ENCODE measurements at regions not wholly inside any gene's neighbourhood (a gene's known extent, or its start where the extent isn't known, plus 50 kb on each side); places are given as distances from the start of the nearest gene placed in this dataset.

DNA sequence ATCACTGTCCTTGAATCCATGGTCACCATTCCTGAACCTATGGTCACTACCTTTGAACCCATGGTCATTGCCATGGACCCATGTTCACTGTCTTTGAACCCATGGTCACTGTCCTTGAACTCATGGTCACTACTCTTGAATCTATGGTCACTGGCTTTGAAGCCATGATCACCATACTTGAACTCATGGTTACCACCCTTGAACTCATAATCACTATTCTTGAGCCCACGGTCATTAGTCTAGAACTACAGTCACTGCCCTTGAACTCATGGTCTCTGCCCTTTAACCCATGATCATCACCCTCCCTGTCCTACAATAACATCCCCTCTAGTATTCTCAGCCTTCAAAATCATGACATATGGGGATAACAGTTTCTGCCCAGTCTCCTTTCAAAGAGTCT lies 270.5 kb downstream of the CXCL12 start:
- TF ChIP-seq, protein P1, sequence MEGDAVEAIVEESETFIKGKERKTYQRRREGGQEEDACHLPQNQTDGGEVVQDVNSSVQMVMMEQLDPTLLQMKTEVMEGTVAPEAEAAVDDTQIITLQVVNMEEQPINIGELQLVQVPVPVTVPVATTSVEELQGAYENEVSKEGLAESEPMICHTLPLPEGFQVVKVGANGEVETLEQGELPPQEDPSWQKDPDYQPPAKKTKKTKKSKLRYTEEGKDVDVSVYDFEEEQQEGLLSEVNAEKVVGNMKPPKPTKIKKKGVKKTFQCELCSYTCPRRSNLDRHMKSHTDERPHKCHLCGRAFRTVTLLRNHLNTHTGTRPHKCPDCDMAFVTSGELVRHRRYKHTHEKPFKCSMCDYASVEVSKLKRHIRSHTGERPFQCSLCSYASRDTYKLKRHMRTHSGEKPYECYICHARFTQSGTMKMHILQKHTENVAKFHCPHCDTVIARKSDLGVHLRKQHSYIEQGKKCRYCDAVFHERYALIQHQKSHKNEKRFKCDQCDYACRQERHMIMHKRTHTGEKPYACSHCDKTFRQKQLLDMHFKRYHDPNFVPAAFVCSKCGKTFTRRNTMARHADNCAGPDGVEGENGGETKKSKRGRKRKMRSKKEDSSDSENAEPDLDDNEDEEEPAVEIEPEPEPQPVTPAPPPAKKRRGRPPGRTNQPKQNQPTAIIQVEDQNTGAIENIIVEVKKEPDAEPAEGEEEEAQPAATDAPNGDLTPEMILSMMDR (IDR thresholded peaks at IDR 0.05; ENCODE audit: low read length) = no peak
- TF ChIP-seq EZH2 (optimal IDR thresholded peaks at IDR 0.05; ENCODE audit: low read depth, low read length) = no peak
